Endodermal cell (in vitro differentiated cells): ENCODE measurements at regions not wholly inside any gene's neighbourhood (a gene's known extent, or its start where the extent isn't known, plus 50 kb on each side); places are given as distances from the start of the nearest gene placed in this dataset.

Source experiments
- DNase-seq: peaks from one replicate; pipeline ENCODE4 v3.0.0-alpha.2; 2017
- H3K27ac ChIP-seq: 2 replicates; pipeline ENCODE4 v1.5.1; 2013; ENCODE audit warnings: mild to moderate bottlenecking, low read depth, low read length, moderate library complexity
- H3K27me3 ChIP-seq: 2 replicates; pipeline ENCODE4 v1.6.1; 2013; ENCODE audit warnings: mild to moderate bottlenecking, low read length, moderate library complexity; ENCODE audit not compliant: insufficient read depth, control insufficient read depth, poor library complexity, severe bottlenecking
- H3K36me3 ChIP-seq: 2 replicates; pipeline ENCODE4 v1.7.0; 2013; ENCODE audit warnings: mild to moderate bottlenecking, low read length, moderate library complexity; ENCODE audit not compliant: control insufficient read depth, insufficient read depth
- H3K4me1 ChIP-seq: one replicate; pipeline ENCODE4 v1.7.0; 2013; ENCODE audit warnings: low read length; ENCODE audit not compliant: control insufficient read depth, insufficient read depth
- H3K4me3 ChIP-seq: 2 replicates; pipeline ENCODE4 v1.5.1; 2013; ENCODE audit warnings: mild to moderate bottlenecking, low read length, moderate library complexity
- H3K9ac ChIP-seq: 2 replicates; pipeline ENCODE4 v1.6.1; 2013; ENCODE audit warnings: mild to moderate bottlenecking, low read length, moderate library complexity; ENCODE audit not compliant: poor library complexity, severe bottlenecking; ENCODE audit errors: extremely low read depth
- H3K9me3 ChIP-seq: 2 replicates; pipeline ENCODE4 v1.6.1; 2013; ENCODE audit warnings: mild to moderate bottlenecking, low read length, moderate library complexity; ENCODE audit not compliant: control insufficient read depth
- H3K27ac Mint-ChIP-seq: 2 replicates; pipeline ENCODE4 v1.8.0; 2020; ENCODE audit warnings: mixed read lengths
- H3K27me3 Mint-ChIP-seq: 2 replicates; pipeline ENCODE4 v1.8.0; 2021; ENCODE audit warnings: mild to moderate bottlenecking, mixed read lengths; ENCODE audit not compliant: insufficient read depth
- H3K36me3 Mint-ChIP-seq: 2 replicates; pipeline ENCODE4 v1.8.0; 2020; ENCODE audit warnings: low read depth, mixed read lengths
- H3K4me1 Mint-ChIP-seq: 2 replicates; pipeline ENCODE4 v1.8.0; 2020; ENCODE audit warnings: mixed read lengths
- H3K4me3 Mint-ChIP-seq: 2 replicates; pipeline ENCODE4 v1.8.0; 2020; ENCODE audit warnings: mild to moderate bottlenecking, moderate library complexity, mixed read lengths
- H3K9me3 Mint-ChIP-seq: 2 replicates; pipeline ENCODE4 v1.8.0; 2020; ENCODE audit warnings: mild to moderate bottlenecking, mixed read lengths
- WGBS, 2 experiments: methylation state at CpG; one replicate each; pipeline versions ENCODE4 v1.1.5 to v1.1.7; 2013; ENCODE audit warnings: missing lambda C conversion rate in 2 of 2, mixed read lengths in 1 of 2; ENCODE audit not compliant: insufficient coverage in 1 of 2, insufficient read length in 1 of 2; 5-methylcytosine and 5-hydroxymethylcytosine counted together
- TF ChIP-seq, protein P1 (sequence below): fragments of 200-600 bp; sonication (generic); conservative IDR thresholded peaks from 2 replicates; pipeline ENCODE4 v1.5.0; 2021; ENCODE audit warnings: antibody characterized with exemption, mild to moderate bottlenecking

DNA sequence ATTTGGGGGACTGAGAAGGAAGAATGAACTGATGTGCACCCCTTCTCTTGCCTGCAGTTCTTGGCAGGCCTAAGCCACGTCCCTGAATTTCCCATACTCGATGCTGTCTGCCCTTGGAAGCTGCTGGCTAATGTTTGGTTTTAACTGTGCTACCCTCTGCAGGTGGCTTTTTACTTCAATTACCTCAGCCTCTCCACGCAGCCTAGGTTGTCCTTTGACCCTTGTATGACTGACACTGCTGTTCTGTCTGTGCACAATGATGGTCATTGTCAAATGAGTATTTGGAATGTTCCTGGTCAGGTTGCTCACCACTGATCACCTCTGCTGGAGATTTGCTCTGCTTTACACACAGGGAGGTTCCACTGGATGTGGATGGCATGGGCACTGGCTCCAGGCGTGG lies 137.1 kb downstream of the ZNF518B start:
- Histone ChIP-seq H3K4me3 (no peak overlapping the region), H3K9ac (no peak overlapping the region), H3K27ac (no peak overlapping the region), H3K27me3 (peaks cover 4% of the 10 kb centered on the region), H3K9me3 (no peaks in the 10 kb centered on the region), H3K4me1 (peaks cover 4% of the 10 kb centered on the region), H3K36me3 (no peaks in the 10 kb centered on the region)
- Mint-ChIP-seq H3K27me3 (peaks cover 13% of the 10 kb centered on the region), H3K4me3 (no peak overlapping the region), H3K36me3 (no peaks in the 10 kb centered on the region), H3K4me1 (peaks cover 3% of the 10 kb centered on the region), H3K9me3 (no peaks in the 10 kb centered on the region), H3K27ac (no peak overlapping the region)
- DNase-seq = no peak
- WGBS, 2 experiments = 90 to 94% methylated on average over 2 to 4 of the region's 4 CpGs
- TF ChIP-seq, protein P1, sequence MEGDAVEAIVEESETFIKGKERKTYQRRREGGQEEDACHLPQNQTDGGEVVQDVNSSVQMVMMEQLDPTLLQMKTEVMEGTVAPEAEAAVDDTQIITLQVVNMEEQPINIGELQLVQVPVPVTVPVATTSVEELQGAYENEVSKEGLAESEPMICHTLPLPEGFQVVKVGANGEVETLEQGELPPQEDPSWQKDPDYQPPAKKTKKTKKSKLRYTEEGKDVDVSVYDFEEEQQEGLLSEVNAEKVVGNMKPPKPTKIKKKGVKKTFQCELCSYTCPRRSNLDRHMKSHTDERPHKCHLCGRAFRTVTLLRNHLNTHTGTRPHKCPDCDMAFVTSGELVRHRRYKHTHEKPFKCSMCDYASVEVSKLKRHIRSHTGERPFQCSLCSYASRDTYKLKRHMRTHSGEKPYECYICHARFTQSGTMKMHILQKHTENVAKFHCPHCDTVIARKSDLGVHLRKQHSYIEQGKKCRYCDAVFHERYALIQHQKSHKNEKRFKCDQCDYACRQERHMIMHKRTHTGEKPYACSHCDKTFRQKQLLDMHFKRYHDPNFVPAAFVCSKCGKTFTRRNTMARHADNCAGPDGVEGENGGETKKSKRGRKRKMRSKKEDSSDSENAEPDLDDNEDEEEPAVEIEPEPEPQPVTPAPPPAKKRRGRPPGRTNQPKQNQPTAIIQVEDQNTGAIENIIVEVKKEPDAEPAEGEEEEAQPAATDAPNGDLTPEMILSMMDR = no peak

DNA sequence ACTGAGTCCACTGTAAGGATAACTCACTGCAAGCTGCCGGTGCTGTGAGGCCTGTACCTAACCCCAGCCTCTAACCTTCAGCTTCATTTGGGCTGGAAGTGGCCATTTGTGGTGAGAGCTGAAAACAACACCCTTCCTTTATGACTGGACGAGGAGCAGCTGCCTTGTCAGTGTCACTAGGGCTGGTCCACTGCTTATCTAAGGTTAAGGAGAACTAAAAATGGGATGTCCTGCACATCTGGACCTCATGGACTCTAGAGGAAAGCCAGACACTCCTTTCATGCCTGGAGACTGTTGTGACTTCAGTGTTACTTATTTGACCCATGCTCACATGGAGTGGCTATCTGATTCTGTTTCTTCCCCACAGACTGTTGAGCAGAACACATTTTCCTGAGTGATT lies 139.9 kb downstream of the ZNF518B start:
- Mint-ChIP-seq H3K9me3 (no peaks in the 10 kb centered on the region), H3K4me3 (no peak overlapping the region), H3K36me3 (no peaks in the 10 kb centered on the region), H3K27ac (no peak overlapping the region), H3K27me3 (peaks cover 6% of the 10 kb centered on the region), H3K4me1 (peaks cover 3% of the 10 kb centered on the region)
- Histone ChIP-seq H3K9me3 (no peaks in the 10 kb centered on the region), H3K27ac (no peak overlapping the region), H3K4me1 (peaks cover 4% of the 10 kb centered on the region), H3K27me3 (no peaks in the 10 kb centered on the region), H3K36me3 (no peaks in the 10 kb centered on the region), H3K9ac (no peak overlapping the region), H3K4me3 (no peak overlapping the region)
- TF ChIP-seq, protein P1 = no peak
- DNase-seq = no peak
- 90 to 100% methylated on average over 1 to 2 of the region's 2 CpGs for WGBS, 2 experiments

DNA sequence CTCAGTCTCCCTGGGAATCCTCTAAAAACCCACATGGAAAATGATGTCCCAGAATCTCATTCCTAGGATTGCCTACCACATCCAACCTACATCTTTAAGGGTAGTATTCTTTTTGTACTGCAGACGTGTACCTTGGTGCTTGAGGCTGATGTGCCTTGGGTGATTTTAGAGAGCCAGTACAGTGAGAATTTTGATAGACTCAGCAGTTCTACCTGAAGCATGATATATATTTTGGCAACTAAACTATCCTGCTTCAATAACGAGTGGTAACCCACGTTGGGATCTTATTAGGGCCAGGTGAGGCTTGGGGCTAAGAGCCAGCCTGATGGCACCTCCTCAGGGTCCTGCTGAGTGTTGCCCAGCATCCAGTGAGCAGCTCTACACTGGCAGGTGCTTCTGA lies 140.4 kb downstream of the ZNF518B start:
- no peaks in the 10 kb centered on the region for H3K27me3 ChIP-seq
- H3K9ac ChIP-seq = no peak overlapping the region
- H3K9me3 ChIP-seq = no peaks in the 10 kb centered on the region
- H3K27ac ChIP-seq = no peak overlapping the region
- TF ChIP-seq, protein P1 = no peak
- Mint-ChIP-seq H3K27me3 (peaks cover 6% of the 10 kb centered on the region), H3K9me3 (no peaks in the 10 kb centered on the region), H3K27ac (no peak overlapping the region), H3K4me3 (no peak overlapping the region), H3K36me3 (no peaks in the 10 kb centered on the region), H3K4me1 (peaks cover 6% of the 10 kb centered on the region)
- no peak overlapping the region for H3K4me3 ChIP-seq
- DNase-seq = no peak
- WGBS, 2 experiments = 87 to 100% methylated on average over 3 of the region's 3 CpGs
- no peaks in the 10 kb centered on the region for H3K36me3 ChIP-seq
- peaks cover 4% of the 10 kb centered on the region for H3K4me1 ChIP-seq
